Tongue (tissue), 1 donor: ENCODE measurements at regions not wholly inside any gene's neighbourhood (a gene's known extent, or its start where the extent isn't known, plus 50 kb on each side); places are given as distances from the start of the nearest gene placed in this dataset.

Source experiments
- DNase-seq: peaks from one replicate; pipeline ENCODE4 v3.0.0-alpha.2; 2015

GRCh38 chr6:108778421-108779186 lies 69.6 kb upstream of the ARMC2 start:
- DNase-seq, result no peak

GRCh38 chr6:108779536-108780275 lies 68.5 kb upstream of the ARMC2 start:
- DNase-seq, result no peak

GRCh38 chr6:108780784-108781183 lies 67.4 kb upstream of the ARMC2 start:
- no peak for DNase-seq

- no peak for DNase-seq
Measured at GRCh38 chr6:108781419-108782100, 66.7 kb upstream of the ARMC2 start.

- peak; percentile 90 for DNase-seq
Measured at GRCh38 chr6:108782179-108783041, 65.8 kb upstream of the ARMC2 start.

GRCh38 chr6:108785653-108786052 lies 62.6 kb upstream of the ARMC2 start:
- DNase-seq, result no peak

GRCh38 chr6:108788416-108788815 lies 59.8 kb upstream of the ARMC2 start:
- no peak for DNase-seq

GRCh38 chr6:108789475-108789874 lies 58.7 kb upstream of the ARMC2 start:
- DNase-seq, result no peak

- no peak for DNase-seq
Measured at GRCh38 chr6:108791700-108792099, 56.5 kb upstream of the ARMC2 start.

- DNase-seq, result no peak
Measured at GRCh38 chr6:108793516-108794251, 54.5 kb upstream of the ARMC2 start.

- no peak for DNase-seq
Measured at GRCh38 chr6:108795122-108795521, 53.1 kb upstream of the ARMC2 start.

- no peak for DNase-seq
Measured at GRCh38 chr6:108795814-108796213, 52.4 kb upstream of the ARMC2 start.

- no peak for DNase-seq
Measured at GRCh38 chr6:108796875-108797274, 51.3 kb upstream of the ARMC2 start.

GRCh38 chr6:108797951-108798669 lies 50.1 kb upstream of the ARMC2 start:
- no peak for DNase-seq
